Stimulated activated CD4-positive, alpha-beta T cell treated with anti-CD3 and anti-CD28 coated beads, Interleukin-12 subunit alpha, Interleukin-12 subunit beta, amount 100 ng/mL, for 24 hours (primary cell): ENCODE measurements at regions not wholly inside any gene's neighbourhood (a gene's known extent, or its start where the extent isn't known, plus 50 kb on each side); places are given as distances from the start of the nearest gene placed in this dataset.

ENCODE experiments used
- DNase-seq, 2 experiments: peaks; one replicate each; pipeline ENCODE4 v3.0.0-alpha.2; 2020; ENCODE audit warnings: low read depth in 2 of 2

- DNase-seq: no peak
Measured at GRCh38 chr10:109504401-109504800, 418.9 kb downstream of the XPNPEP1 start.

GRCh38 chr10:109487691-109488090 lies 435.6 kb downstream of the XPNPEP1 start:
- DNase-seq: no peak

- no peak for DNase-seq
Measured at GRCh38 chr10:109480836-109481235, 442.5 kb downstream of the XPNPEP1 start.

- no peak for DNase-seq
Measured at GRCh38 chr10:109475711-109476421, 447.4 kb downstream of the XPNPEP1 start.

- DNase-seq: no peak
Measured at GRCh38 chr10:109474812-109475211, 448.5 kb downstream of the XPNPEP1 start.

- DNase-seq: no peak
Measured at GRCh38 chr10:109474261-109474660, 449.1 kb downstream of the XPNPEP1 start.

- DNase-seq: no peak
Measured at GRCh38 chr10:109467551-109467950, 455.8 kb downstream of the XPNPEP1 start.

- DNase-seq: no peak
Measured at GRCh38 chr10:109464949-109465348, 458.4 kb downstream of the XPNPEP1 start.

GRCh38 chr10:109457302-109457638 lies 466.0 kb downstream of the XPNPEP1 start:
- DNase-seq: no peak

- DNase-seq: no peak
Measured at GRCh38 chr10:109456566-109457301, 466.6 kb downstream of the XPNPEP1 start.

- no peak for DNase-seq
Measured at GRCh38 chr10:109454691-109455090, 468.6 kb downstream of the XPNPEP1 start.

GRCh38 chr10:109451879-109452278 lies 471.4 kb downstream of the XPNPEP1 start:
- no peak for DNase-seq

- DNase-seq: no peak
Measured at GRCh38 chr10:109450702-109451101, 472.6 kb downstream of the XPNPEP1 start.

GRCh38 chr10:109433434-109433833 lies 489.9 kb downstream of the XPNPEP1 start:
- DNase-seq: no peak

GRCh38 chr10:109432281-109432680 lies 491.0 kb downstream of the XPNPEP1 start:
- DNase-seq: no peak

- DNase-seq: no peak
Measured at GRCh38 chr10:109430799-109431198, 492.5 kb downstream of the XPNPEP1 start.

GRCh38 chr10:109430043-109430760 lies 493.1 kb downstream of the XPNPEP1 start:
- DNase-seq: no peak

GRCh38 chr10:109428775-109429491 lies 494.4 kb downstream of the XPNPEP1 start:
- DNase-seq: no peak

GRCh38 chr10:109427411-109427810 lies 495.9 kb downstream of the XPNPEP1 start:
- no peak for DNase-seq

GRCh38 chr10:109426987-109427386 lies 496.3 kb downstream of the XPNPEP1 start:
- DNase-seq: no peak

GRCh38 chr10:109418795-109419194 lies 504.5 kb downstream of the XPNPEP1 start:
- no peak for DNase-seq

GRCh38 chr10:109417803-109418202 lies 505.5 kb downstream of the XPNPEP1 start:
- DNase-seq: no peak
